DMS 273 (cell line): ENCODE measurements at regions not wholly inside any gene's neighbourhood (a gene's known extent, or its start where the extent isn't known, plus 50 kb on each side); places are given as distances from the start of the nearest gene placed in this dataset.
A peak's percentile ranks its signal among the peaks of the same experiment; 100 is the strongest.

ENCODE experiments used
- DNase-seq: peaks from one replicate; lab custom pipeline; 2025; ENCODE audit not compliant: unreplicated experiment; lab: John Stamatoyannopoulos, UW

DNA sequence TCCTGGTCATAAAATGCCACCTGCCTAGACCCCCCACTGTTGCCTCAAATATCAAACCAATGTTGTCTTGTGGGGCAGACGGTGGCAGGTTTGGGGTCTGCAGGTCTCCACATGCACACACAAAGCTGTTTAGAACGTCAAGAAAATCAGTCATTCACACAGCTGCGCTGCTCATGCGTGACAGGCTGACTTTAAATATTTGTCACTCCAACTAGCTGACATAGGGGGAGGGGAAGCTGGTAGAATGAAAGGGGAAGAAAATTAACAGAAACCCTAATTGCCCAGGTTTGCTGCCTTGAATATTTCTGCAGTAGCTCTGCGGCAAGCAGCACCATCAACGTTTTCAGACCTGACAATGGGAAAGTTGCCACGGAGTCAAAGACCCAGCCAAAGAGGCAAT is 201.8 kb downstream of the ABHD5 start:
- peak; percentile 5 for DNase-seq

DNA sequence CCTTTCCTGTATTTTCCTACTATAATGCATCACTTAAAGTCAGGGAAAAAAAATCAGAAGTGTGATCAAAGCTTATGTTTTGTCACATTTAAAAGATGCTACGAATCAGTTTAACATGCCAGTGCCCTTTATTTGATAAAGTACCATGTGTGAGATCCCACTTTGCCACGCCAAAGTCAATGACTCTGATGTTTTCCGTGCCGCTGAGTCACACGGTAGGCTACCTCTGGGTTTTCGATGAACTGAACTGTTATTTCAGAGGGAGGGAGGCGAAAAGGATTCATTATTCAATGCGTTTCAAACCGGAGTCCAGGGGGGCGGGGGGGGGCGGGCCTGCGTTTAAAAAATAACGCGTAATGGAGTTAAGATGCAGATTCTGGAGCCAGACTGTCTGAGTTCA is 203.0 kb downstream of the ABHD5 start:
- no peak for DNase-seq

DNA sequence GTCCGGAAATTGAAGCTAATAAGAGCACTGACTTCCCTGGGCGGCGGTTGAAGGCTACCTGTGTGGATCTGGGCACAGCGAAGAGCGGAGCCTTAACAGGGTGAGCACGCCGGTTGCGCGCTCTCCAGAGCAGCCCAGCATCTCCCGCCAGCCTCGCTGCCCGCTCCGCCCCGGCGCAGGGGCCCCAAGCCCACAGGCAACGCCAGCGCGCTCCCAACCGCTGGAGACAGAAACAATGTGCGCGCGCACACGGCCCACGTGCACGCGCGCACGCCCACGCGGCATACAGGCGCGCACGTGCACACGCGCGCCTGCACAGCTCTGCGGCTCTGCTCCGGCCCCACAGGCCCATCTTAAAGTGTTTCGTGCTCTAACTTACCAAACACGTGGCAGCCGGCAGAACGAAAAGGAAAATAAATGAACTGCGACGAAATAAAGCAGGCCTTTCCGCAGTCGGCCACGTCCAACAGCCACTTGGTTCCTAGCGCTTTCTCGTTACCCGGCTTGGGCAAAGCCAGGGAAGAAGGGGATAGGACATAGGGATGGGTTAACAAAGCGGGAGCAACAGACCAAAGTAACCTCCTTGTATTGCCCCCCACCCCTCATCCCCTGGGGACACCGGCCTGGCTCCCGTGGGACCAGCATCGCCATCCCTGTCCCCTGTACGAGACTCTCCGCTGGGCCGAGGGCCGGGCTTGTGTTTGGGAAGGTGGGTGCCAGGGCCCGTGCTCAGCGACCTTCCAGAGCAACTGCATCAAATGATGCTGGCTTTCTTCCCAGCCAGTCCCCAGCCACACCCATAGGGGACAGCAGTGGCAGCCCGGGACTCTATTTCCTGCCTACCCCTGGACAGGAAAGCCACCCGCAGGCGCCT is 203.7 kb downstream of the ABHD5 start:
- peak; percentile 89 for DNase-seq

DNA sequence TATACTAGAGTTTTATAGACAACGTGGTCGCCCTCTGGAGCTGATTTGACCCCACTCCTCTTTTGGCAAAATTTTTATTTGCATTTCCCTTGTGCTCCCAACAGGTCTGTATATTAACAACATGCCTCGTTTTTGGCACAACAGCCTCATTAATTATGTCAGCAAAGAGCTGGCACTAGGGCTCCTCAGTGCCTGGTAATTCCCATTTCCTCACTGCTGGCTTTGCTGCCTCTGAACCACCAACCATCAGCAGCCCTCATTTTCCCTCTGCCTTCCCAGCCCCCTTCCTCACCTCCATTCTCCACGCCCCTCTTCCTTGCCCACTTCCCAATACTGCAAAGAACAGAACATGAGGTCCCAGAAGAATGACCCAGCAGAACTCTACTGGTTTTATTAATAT is 204.8 kb downstream of the ABHD5 start:
- peak; percentile 5 for DNase-seq

DNA sequence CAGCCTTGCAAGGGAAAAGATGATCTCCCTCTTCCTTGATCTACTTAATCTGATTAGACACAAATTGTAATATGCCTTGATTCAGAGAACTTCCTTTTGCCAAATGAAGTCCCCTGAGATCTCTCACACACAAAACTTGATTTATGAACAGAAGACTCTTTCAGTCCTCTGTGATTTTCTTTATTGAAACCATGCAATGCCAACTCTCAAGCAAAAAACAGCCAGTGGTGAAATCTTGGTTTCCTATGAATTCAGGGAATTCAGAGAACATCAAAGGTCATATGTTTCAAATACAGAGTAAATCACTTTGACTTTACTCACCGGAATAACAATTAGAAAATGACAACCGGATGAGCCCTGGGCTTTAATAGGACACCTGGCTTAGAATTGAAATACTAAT is 211.7 kb downstream of the ABHD5 start:
- no peak for DNase-seq

DNA sequence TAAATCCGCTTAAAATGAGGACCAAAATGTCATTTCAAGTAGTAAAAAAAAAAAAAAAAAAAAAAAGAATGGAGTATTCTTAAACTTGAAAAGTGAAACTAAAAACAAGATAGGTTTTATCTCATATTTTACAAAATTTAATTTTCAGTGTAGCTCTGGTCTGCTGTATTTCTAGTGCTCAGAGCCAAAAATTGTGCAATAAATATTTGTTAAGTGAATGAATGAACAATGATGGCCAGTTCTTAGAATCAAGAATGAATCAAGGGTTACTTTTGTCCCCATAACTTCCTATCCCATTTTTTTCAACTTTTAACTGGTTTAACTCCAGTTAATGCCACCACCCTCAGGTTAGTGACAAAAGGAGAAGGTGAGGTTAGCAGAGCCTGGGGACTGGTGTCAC is 214.4 kb downstream of the ABHD5 start:
- no peak for DNase-seq

DNA sequence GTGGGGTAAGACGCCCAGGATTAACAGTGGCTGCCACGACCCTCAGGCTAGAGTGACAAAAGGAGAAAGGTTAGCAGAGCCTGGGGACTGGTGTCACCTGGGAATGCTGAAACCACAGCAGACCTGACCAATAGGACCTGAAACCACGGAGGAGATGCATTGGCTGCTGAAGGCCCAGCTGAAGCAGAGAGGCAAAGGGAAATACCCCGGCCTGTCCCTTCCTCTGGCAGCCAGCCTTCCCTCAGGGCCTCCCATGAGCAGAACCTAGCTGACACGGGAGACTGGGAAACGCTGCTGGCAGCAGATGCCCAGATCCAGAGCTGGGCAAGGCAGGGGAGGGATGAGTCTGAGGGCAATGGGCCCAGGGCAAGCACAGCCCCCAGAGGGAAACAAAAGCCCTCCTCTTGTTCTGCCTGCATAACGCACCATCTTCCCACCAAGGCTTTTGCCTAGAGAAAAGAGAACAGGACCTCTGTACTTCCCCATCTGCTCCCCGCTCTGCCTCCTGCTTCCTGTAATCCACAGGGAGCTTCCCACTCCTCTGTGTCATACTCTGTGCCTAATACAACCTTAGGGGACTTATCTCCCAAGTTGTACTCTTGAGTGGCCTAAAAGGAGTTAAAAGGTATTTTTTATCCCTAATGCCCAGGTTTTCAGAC is 216.2 kb downstream of the ABHD5 start:
- DNase-seq, result no peak

DNA sequence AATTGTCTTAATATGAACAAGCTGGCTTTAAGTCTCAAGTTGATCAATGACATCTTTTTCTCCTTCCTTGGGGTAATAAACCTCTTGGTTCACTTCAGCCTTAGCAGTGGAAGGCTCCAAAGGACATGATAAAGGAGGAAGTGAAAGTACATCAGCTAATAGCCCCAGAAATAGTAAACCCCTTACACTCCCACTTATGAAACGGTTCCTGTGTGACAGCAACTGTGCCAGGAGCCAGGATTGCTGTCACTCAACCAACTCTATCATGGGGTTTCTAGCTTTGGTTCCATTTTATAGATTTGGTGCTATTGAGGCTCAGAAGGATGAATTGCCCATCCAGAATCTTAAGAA is 216.7 kb downstream of the ABHD5 start:
- no peak for DNase-seq

DNA sequence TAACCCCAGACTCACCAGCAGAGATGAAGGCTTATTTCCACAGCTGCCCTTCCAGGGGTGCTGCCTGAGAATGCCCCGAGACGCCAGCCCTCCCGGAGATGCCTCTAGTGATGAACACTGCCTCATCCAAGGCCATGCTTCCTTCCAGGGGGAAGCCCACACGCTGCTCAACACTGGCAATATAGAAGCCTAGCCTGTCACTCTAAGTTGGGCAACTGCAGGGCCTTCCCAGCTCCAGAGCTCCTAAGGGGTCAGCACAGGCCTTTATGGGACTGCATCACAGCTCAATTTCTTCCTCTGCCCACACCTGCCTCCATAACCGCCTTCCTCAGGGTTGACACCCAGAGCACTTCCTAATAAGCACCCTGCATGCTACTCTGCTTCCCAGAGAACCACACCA is 217.7 kb downstream of the ABHD5 start:
- DNase-seq, result no peak

DNA sequence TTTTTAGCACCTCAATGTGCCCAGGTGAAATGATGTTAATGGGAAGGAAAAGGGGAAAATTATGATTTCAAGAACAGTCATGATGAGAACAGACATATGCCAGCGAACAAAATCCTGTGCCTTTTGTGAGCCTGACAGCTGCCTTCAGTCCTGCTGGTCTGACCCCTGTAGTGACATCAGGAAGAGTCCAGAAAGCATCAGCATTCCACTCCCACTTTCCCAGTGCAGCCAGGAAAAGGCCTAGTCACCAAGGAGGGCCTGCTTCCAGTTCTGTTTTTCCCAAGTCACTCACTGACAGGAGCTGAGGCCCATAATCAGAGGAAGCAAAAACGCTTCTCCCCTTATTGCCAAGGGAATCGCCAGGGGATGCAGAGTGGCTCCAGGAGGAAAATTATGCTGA is 218.4 kb downstream of the ABHD5 start:
- no peak for DNase-seq

DNA sequence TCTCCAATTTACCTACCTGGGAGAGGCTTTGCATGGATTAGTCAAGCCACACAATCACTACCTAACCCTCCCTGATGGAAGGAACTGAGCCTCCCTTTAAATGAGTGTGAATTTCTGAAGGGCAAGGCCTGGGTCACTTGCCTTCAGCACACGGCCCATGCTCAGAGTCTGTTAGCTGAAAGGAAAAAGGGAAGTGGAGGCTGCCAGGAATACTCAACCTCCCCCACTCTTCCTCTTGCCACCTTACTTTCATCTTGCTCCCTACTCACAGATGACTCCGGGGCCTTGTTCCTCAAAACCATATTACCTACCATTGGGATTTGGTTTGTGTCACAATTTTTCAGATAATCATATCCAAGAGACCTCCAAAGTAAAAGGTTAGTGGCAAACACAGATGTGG is 220.0 kb downstream of the ABHD5 start:
- DNase-seq, result no peak

DNA sequence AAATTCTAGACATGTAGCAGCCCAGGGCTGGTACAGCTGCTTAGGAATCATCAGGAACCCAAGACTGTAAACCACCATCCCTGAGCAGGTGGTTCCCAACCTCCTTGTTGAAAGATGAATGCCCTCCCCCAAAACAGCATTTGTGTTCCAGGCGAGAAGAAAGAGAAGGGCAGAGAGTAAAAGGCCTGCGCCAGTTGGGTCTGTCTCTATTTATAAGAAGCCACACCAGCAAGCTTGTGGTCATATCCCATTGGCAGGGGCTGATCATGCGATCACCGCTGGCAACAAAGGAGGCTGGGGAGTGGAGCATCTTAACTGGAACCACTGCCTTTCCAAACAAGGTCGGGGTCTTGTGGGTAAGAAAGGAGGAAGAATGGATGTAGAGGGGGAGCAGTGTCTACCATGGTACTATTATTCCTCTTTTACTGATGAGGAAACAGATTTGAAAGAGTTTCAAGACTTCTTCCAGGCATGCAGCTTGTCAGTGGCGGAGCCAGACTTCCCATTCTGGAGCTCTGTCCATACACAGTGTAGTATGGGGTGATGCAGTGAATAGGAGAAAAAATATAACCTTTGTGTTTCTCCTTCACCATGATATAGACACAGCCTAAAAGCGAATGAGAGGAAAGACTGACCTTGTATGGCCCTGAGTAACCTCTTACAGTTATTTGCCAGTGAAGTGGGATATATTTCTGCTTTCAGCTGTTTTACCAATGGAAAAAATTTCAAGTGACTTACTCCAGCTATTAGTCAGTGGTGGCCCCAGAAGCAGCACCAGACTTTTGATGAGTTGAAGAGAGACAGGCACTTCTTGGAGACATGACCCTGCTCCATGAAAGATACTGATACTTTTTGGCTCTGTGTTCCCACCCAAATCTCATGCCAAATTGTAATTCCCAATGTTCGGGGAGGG is 222.6 kb downstream of the ABHD5 start:
- no peak for DNase-seq

DNA sequence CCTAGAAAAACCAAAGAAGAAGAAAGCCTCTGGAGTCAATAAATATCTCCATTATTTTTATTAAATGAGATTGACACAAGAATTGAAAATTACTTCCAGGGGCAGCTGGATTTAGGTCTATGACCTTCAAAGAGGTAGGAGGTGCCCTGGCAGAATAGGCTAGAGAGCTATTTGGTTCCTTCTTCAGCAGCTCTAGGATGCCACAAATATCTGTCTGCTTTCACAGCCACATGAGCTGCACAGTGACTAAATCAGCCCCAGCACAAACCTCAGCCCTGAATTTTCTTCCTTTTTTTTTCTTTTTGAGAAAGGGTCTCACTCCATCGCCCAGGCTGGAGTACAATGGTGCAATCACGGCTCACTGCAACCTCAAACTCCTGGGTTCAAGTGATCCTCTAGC is 223.5 kb downstream of the ABHD5 start:
- DNase-seq, result no peak

DNA sequence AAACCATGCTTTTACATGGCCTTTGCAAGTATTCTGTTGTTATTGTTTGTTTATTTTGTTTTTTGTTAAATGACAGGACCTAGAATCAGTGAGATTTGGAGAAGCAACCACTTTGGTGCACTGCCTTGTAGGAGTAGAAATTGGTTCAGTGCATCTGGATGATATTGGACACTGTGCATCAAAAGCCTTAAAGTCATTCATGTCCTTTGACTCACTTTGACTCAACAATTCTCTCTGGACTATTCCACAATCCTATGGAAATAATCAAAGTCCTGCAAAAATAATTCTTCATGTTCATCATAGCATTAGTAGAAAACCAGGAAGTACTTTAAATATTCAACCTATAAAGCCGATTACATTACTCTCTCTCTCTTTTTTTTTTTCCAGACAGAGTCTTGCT is 224.8 kb downstream of the ABHD5 start:
- DNase-seq, result no peak

DNA sequence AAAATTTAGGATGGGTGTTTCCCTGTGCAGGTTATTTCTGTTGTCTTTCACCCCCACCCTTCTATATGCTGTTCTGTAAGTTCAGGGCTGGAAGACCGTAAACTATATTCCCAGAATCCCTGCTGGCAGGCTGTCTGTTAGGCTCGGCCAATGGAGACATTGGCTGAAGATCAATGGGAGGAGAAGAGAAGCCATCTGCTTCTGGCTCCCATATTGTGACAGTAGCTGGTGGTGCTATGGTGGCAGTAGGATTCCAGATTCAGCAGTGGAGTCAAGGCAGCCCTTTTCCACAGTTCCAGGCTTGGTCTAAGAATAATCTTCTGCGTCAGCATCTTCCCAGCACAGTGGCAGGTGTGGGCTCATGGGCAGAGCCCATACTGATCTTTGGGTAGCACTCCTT is 226.6 kb downstream of the ABHD5 start:
- no peak for DNase-seq

DNA sequence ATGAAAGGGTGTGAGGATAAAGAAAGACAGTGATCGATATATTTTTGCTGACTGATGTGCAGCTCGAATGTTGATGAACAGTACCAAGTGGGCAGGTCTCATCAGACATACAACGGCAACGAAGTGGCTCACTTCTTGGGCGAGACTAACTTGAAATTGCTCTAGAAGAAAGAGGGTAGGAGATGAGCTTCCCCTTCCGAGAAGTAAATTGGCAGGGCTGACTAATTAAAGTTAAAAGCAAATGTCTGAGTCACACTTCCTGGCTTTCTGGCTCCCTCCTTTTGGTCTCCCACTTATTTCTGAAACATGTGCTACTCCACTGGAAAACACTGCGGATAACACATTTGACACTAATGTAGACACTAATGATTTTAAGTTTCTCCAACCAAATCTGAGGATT is 228.3 kb downstream of the ABHD5 start:
- no peak for DNase-seq

DNA sequence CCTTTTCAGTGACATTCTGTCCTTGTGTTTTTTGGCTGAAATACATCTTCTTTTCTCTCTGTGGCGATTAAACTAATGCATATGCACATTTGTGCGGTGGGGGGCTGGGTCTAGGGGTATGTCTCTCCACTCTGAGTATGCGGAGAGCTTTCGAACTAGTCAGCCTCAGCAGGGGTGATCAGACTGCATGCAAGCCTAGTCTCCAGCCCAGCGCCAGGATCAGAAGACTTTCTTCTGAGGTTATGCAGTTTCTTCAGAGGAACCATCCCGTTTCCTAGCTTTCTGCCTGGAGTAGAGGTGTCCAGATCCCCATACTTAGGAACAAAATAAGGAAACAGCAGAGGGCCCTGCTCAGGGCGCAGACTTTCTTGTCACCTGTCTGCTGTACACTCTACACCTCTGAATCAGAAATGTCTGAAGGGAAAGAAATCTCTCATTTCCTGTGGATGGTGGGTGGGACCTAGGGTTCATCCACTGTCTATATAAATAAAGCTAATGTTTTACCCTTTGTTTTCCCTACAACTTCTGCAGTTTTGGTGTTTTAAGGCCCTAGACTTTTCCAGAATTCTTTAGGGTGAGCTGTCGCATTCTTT is 230.4 kb downstream of the ABHD5 start:
- no peak for DNase-seq

DNA sequence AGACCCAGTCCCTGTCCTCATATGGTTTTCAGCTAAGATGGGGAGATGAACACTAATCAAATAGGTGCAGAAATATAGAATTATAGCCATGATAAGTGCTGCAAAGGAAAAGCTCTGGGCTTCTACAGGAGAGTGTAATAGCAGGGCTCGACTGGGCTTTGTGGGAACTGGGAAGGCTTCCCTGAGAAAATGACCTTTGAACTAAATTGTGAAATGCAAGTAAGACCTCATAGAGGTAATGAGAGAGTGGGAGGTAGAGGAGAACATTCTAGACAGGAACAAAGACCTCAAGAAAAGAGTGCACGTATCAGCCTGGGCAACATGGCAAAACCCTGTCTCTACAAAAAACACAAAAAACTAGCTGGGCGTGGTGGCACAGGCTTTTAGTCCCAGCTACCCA is 231.6 kb downstream of the ABHD5 start:
- no peak for DNase-seq

DNA sequence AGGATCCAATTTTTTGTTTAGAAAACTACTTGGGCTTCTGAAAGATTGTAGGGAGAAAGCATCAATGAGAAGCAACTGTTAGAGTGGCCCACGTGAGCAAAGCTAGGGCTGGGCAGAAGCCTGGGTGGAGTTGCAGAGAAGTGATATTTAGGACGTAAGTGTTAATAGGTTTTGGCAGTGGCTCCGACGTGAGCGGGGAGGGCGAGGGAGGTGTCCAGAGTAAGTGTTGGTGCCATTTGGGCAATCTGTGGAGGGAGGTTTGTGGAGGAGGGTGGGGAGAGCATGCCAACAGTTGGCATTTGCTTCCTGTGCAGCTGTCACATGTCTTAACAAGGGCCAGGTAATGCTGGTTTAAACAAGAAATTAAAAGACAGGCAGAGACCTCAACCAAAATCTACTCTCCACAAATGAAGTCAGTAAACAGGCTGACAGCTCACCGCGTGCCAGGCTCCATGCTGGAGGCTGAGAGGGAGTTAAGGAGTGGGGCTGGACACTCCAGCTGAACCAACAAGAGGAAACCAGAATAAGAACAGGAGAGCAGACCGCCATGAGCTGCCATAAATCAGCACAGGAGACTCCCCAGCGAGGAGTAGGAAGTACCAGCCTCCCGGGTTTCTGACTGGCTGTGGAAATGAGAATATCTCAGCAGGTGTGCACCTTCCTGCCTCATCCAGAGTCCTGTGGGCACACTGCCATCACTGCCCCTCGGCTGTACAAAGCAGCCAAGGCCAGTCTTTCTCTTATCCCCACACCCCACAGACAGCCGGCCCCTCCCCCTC is 232.6 kb downstream of the ABHD5 start:
- DNase-seq, result peak; percentile 52

DNA sequence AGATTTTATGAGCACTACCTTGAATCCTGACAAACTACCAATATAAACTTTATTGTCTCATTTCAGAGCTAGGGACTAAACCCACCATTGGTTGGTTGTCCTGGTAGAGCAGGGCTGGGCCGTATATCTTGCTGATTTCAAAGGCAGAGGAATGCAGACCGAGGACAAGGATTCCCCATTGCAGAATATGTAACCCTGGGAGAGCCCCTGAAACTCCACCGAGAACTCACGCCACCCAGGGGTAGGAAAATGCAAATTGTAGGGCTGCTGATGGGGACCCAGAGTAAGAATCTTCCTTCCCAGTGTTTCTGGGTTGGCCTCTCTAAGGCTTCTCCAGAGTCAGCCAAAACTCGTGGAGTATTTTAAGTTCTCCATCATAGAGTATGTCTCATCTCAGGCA is 235.3 kb downstream of the ABHD5 start:
- DNase-seq, result no peak

DNA sequence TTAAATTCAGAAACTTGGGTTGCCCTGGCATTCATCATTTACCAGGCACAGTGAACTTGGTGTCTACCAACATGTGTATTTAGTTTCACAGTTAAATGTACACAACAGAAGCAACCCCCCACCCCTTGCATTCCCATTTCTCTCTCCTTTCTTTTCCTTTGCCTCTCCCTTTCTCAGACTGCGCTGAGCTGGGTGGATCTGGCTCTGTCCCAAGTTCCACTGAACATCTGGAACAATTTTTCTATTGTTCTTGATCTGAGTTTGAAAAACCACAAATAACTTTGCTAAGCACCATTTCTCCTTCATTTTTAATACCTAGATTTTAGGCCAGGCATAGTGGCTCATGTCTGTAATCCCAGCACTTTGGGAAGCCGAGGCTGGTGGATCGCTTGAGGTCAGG is 242.2 kb downstream of the ABHD5 start:
- DNase-seq, result no peak
